ENCODE measurements at regions not wholly inside any gene's neighbourhood (a gene's known extent, or its start where the extent isn't known, plus 50 kb on each side); places are given as distances from the start of the nearest gene placed in this dataset.

DNA sequence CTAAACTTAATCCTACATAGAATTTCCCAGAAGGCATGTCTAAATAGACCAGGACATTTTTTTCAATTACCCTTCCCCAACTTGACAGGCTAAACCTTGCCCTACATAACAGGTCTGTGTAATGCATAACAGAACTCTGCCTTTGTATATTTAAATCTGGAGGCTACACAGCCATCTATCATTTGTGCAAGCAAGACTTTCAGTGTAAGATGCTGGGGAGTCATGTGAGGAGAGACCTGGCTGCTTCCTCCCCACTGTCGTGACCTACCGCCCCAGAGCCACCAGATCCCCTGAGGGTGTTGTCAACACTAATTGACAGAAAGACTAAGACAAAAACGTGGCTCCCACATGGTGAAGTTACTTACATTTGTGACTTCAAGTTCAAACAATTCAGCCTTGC lies 342.2 kb downstream of the PPARGC1A start:
- no peak for DNase-seq (ENCODE audit: low read depth in 3 of 3, low spot score in 2 of 3)

DNA sequence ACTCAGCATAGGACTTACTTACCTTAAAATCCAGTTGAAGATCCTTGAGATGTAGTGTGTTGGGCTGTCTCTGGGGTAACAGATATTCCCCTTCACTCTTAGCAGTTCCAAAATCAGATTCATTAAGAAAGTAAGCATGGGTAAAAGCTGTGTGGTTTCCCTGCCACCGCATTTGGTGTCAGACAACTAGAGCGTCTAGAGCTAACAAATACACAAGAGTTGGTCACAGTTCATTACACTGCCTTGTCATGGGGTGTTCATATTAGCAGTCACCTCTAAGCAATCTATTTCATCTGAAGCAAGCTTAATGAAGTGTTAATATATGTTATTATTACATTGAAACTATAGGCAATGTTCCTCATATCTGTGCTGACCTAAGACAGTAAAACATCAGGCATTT lies 342.8 kb downstream of the PPARGC1A start:
- no peak for DNase-seq (ENCODE audit: low read depth in 3 of 3, low spot score in 2 of 3)

DNA sequence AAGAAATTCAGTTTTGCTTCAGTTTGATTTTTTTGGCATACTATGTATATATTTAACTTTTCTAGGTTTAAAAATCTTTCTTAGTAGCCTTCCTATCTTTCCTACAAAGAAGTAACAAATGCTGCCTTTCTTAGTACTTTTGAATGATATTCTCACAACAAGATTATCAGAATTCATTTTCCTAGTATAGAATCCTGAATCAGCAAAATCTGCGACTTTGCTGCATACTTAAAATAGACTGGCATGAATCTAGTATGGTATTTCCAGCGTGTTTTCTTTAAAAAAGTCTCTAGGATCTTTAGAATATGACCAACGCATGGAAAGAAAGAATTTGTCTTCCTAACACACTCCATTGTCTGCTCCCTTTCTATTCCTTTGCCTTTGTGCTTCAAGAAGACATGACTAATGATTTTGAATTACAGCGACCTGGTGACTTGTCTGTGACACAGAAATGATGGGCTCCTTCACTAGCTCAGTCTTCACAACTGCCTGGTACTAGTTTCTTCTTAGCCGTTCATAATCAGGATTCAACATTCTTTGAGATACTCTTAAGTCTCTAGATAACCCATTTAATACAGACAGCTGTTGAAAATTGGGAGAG lies 349.8 kb downstream of the PPARGC1A start:
- no peak for DNase-seq (ENCODE audit: low read depth in 3 of 3, low spot score in 2 of 3)

DNA sequence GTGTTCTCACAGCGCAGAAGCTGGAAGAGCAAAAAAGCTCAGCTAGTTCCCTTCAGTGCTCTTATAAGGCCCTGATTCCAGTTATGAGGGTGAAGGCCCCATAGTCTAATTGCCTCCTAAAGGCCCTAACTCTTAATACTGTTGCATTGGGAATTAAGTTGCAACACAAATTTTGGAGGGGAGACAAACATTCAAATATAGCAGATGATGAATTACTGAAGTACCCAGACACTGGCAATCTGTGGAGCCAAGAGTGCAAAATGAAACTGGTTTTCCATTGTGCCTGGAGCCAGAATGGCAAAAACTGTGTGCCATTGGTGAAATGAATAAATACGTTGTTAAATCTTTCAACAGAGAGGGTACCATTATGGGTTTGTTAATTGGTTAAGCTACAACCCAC lies 356.0 kb downstream of the PPARGC1A start:
- DNase-seq (ENCODE audit: low read depth in 3 of 3, low spot score in 2 of 3), result no peak

DNA sequence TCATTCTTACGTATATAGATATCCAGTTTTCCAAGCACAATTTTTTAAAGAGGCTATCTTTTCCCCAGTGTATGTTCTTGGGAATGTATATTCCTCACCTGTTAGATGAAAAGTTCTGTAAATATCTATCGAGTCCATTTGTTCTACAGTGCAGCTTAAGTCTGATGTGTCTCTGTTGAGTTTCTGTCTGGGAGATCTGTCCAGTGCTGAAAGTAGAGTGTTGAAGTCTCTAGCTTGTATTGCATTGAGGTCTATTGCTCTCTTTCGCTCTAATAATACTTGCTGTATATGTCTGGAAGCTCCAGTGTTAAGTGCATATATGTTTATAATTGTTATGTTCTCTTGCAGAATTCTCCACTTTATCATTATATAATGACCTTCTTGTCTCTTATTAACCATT lies 373.1 kb downstream of the PPARGC1A start:
- DNase-seq (ENCODE audit: low read depth in 3 of 3, low spot score in 2 of 3), result no peak

DNA sequence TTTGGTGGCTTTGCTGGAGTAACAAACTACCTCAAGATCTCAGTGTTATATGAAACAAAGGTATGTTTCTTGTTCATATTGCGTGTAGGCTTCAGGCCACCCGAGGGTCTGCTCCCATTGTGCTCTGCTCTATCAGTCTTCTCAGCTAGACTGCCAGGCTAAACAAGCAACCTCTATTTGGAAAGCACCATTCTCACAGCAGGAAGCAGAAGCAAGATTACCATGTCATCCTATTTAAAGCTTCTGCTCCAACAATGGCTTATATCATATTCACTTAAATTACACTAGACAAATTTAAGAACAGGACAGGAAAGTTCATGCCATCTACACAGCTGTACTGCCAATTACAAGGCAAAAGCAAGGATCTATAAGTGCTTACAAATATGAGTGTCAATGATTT lies 385.8 kb downstream of the PPARGC1A start:
- no peak for DNase-seq (ENCODE audit: low read depth in 3 of 3, low spot score in 2 of 3)

DNA sequence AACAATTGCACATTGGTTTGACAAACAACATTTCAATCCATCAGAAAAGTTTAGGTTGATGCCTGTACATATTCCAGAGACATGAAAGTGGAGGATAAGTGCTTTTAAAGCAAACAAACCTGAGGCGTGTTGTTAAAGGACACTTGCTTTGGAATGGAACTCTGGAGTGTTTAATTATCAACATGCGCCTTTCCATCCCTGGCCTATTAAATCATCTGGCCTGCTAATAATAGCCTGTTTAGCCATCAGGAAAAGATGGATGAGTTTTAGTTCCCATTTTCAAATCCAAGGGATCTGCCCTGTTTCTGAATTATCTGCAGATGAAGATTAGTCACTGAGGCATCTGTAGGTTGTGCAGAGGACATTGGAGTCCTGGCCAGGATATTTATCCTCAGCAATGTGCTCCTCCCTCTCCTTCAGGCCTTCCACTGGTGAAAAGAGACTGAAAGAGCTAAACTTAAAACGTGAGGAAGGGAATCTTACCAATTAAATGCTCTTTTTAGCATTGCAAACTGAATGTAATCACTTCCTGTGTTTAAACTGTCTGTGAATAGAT lies 388.9 kb downstream of the PPARGC1A start:
- no peak for DNase-seq (ENCODE audit: low read depth in 3 of 3, low spot score in 2 of 3)

DNA sequence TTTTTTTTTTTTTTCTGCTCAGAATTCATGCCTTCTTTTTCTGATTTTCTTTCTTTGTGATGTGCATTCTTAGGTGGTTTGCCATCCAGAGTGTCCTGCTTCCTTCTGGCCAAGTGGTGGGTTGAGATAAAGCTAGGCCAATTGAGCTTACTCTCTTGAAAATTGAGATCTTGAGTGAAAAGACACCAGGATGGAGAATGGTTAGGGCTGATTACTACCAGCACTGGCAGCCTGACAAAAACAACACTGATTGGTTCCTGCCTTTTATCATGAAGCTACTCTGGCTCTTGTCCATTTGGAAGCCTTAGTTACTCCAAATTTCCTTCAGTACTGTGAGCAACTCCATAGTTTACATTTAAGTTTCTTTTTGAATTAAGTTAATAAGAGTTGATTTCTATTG lies 404.0 kb downstream of the PPARGC1A start:
- no peak for DNase-seq (ENCODE audit: low read depth in 3 of 3, low spot score in 2 of 3)

DNA sequence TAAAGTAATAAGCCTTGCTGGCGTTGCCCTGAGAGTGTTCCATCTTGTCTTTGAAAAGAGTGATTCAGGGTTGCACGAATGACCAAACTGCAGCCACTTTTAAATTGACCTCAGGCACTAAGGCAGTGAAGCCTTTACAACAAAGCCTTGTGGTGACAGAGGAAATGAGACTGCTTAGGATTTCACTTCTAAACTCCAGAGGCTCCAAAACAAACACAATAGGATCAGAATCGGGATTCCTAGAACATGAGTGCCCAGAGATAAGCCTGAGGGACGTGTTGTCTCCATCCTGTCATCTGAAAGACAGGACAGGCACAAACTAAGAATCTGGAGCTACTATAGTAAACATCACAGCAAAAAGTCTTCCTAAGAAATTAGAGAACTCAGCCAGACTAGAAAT lies 405.2 kb downstream of the PPARGC1A start:
- no peak for DNase-seq (ENCODE audit: low read depth in 3 of 3, low spot score in 2 of 3)

DNA sequence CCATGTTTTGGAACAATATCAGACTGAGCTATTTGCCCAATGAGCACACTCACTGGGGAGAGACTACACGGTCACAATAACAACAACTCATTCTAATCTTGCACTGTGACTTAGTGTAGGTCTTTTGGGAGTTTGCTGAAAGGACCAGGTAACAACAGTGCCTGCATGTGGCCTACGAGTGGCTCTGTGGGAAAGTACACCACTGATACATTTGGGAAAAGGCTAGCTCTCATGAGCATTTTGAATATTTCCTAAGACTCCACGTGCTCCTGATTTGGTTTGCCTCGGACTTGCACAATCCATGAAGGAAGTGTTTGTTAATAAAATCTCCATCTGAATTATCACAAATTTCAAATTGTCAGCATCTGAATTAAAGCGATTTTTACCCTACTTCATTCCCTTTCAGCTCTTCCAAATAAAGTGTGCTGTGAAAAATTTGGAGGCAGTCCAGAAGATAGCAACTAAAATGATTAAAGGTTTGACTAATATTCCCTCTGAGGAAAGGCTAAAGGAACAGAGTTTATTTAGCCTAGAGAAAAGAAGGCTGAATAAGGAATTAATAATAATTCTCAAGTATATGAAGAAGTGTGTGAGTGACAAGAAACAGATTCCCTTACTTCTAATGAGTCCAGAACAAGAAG lies 406.4 kb downstream of the PPARGC1A start:
- no peak for DNase-seq (ENCODE audit: low read depth in 3 of 3, low spot score in 2 of 3)

DNA sequence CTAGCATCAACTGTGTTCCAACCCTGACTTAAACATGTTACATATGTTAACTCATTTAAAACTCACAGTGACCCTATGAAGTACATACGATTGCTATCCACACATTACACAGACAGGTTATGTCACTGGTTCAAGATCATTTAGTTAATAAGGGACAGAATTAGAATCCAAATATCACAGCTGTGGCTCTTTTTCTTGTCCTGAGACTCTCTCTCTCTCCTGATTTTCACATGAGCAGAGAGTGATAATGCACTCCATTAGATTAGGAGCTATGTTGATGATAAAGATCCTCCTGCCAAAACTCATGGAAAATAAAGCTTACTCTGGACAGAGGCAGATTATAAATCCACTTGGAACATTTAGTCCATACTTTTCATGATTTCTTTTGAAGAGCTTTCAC lies 408.3 kb downstream of the PPARGC1A start:
- no peak for DNase-seq (ENCODE audit: low read depth in 3 of 3, low spot score in 2 of 3)

DNA sequence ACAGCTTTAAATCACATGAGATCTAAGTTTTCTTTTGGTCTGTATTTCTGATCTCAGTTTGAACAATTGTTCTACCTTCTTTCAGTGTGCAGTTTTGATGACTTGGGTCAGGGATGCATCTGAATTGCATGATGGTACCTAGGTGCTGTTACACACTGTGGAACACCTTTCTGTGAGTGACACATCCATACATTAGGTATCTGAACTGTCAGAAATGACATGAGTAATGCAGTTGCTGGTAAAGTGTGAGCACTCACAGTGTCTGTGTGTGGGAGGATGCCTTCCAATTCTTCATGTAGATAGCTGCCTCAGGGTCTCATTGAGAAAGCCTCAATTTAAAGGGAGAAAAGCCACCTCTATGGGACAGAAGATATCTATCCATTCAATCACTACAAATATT lies 411.9 kb downstream of the PPARGC1A start:
- DNase-seq (ENCODE audit: low read depth in 3 of 3, low spot score in 2 of 3), result no peak

DNA sequence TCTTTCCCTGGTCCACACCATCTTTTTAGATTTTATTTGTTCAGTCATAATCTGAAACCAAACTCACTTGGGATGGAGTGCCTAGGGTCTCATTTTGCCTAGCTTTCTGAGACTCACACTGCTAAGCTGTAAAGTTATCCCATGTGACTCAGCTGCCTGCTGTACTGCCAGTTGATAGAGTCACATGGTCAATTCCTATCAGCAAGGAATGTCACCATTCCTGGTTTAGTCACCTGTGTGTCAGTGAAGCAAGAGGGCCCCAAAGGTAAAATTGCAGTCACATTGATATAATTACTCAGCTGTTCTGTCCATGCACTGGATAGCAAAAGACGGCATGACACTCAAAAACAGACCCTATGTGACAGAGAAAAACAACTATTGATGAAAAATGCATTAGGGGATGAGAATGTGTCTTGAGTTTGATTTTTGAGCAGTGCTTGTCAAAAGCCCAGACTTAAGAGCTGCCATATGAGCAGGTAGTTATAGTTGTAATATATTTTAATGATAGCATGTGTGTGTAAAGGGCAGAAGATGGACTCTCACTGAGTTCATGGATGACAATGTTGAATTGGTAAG lies 413.2 kb downstream of the PPARGC1A start:
- no peak for DNase-seq (ENCODE audit: low read depth in 3 of 3, low spot score in 2 of 3)

DNA sequence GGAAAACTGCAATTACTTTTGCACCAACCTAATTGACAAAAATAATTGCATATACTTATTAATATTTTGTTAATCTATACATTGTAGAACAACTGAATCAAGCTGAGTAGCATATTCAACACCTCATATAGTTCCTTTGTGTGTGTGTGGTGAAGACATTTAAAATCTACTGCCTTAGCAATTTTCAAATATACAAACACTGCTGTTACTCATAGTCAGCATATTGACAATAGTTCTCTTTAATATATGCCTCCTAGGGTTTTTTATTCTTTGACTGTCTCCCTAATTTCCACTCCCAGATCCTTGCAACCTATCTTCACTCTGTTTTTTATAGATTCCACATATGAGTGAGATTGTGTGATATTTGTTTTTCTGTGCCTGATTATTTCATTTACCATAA lies 426.8 kb downstream of the PPARGC1A start:
- no peak for DNase-seq (ENCODE audit: low read depth in 3 of 3, low spot score in 2 of 3)

DNA sequence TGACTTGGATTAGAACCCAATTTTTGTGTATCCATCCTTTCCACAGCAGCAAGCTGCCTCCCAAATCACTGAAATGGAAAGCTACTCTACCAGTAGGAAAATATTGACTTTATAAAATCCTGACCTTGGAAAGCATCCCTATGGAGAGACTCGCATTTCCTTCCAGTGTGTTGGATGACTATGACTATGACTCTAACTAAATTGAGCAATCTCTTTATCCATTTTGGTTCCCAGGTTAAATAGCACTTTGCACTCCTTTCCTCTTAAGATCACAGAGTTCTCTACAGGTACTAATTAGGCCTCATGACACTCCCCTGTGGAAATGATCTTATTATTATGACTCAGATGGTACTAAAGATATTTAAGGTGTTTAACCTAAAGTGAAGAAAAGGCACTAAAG lies 431.8 kb downstream of the PPARGC1A start:
- no peak for DNase-seq (ENCODE audit: low read depth in 3 of 3, low spot score in 2 of 3)

DNA sequence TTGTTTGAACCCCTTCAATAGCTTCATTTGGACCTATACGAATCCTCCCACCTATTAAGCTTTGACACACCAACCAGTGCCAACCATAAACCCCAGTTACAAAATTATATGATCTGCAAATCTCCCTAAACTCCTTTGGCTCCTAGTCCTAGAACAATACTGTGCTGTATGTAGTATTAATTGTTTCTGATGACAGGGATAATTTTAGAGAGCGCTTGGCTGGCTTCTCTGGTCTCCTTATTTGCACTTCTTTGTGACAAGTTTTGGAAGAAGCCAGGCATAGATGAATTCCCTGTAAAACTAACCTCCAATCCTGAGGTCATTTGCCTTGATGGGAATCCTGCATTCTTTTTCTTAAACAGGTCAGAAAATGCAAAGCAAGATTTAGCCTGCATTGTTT lies 433.0 kb downstream of the PPARGC1A start:
- no peak for DNase-seq (ENCODE audit: low read depth in 3 of 3, low spot score in 2 of 3)

DNA sequence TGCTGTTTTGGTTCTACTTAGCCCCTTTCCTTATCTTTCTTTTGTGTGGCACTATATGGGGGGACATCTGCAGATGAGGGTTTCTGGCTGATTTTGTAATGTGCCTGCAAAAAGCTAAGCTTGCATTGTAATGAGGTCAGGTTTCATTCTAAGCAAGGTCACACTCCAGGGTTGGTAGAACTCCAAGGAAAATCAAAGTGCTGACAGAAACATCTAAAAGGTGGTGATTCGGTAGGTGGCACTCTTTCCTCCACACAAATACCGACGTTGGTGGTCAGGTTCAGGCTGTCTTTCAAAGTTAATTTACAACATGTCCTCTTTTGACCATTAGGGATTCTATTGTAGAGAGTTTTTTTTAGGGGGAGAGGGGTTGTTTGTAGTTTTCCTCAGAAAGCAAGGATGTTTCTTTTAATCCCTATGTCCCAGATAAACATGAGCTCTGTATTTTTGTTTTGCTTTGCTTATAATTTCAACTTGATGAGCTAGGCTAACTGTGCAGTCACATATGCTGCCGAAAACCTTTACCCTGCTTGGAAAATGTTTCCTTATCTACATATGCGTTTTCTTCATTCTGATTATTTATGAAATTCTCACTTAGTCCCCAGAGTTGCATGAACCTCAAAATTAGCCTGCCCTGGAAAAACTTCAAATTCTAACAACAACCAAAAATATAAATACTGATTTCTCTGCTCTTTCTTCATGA lies 434.2 kb downstream of the PPARGC1A start:
- DNase-seq (ENCODE audit: low read depth in 3 of 3, low spot score in 2 of 3), result peak in 2 of 3 donors; percentile 10 to 23

DNA sequence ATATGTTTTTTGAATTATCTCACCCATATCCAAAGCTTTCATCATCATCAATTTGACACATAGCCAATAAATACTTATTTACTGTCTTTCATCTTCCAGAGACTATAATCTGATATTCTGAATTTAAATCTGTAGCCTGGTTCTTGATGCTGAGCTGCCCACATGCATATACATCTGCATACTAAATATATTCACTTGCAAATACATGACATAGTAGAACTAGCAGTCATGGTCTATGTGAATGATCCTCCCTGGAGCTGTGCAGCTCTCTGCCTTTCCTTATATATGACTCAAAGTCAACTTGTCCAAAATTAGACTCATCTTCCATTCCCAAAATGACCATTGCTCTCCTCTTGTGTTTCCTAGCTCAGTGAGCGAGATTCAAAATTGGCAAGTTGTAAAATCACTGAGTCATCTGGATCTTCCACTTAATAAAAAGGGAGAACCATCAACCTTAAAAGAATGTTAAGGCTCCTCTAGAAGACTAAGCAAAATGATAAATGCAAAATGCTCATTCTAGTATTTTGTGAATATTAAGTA lies 448.2 kb downstream of the PPARGC1A start:
- DNase-seq (ENCODE audit: low read depth in 3 of 3, low spot score in 2 of 3), result no peak

DNA sequence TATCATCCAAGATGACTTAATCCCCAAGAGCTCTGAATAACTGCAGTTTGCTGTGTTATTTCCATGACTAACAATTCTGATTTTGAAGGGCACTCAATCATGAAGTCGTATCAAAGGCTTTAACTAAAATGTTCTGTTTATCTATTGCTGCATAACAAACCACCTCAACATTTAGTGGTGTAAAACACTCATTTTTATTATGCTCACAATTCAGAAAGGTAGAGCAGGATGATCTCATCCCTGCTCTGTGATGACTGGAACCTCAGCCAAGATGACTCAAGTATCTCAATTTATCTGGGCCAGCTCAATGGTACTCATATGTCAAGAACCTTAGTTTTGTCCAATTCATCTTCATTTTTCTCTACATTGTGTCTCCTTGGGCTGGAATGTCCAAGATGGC lies 451.1 kb downstream of the PPARGC1A start:
- DNase-seq (ENCODE audit: low read depth in 3 of 3, low spot score in 2 of 3), result no peak

DNA sequence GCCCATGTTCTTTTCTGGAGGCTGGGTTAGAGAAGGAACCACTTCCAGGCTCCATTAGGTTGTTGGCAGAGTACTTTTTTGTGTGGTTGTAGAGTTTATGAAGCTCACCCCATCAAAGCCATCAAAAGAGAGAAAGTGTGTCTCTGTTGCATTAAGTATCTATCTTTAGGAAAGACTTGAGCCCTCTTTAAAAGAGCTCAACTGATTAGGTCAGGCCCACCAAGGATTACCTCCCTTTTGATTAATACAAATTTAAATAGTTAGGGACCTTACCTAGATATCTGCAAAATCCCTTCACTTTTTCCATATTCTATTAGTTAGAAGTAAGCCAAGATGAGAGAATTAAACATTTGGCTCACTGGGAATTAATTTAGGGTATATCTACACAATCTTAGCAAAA lies 460.4 kb downstream of the PPARGC1A start:
- no peak for DNase-seq (ENCODE audit: low read depth in 3 of 3, low spot score in 2 of 3)

DNA sequence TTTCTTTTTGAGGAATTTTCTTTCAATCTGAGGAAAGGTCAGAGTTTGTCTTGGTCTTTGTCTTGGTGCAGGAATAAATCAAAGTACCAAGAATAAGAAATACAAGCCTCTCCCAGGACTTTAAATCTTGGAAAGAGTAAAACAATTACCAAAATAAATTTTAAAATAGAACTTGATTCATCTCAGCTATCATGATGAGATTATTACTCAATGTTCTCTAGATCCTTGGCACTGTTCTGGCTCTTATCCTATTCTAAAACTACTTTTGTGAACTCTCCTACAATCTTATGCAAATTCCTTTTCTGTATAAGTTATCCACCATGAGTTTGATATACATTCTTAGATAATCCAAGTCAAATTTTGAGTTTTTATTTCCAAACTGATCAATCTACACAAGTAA lies 464.3 kb downstream of the PPARGC1A start:
- DNase-seq (ENCODE audit: low read depth in 3 of 3, low spot score in 2 of 3), result no peak

All from right renal cortex interstitium (tissue), 3 donors.